ENCODE measurements at regions not wholly inside any gene's neighbourhood (a gene's known extent, or its start where the extent isn't known, plus 50 kb on each side); places are given as distances from the start of the nearest gene placed in this dataset.
"Not testable (repeated sequence)": the region's sequence is repeated elsewhere in the genome, so short reads cannot be mapped to it uniquely, and the experiment has no call there.

DNA sequence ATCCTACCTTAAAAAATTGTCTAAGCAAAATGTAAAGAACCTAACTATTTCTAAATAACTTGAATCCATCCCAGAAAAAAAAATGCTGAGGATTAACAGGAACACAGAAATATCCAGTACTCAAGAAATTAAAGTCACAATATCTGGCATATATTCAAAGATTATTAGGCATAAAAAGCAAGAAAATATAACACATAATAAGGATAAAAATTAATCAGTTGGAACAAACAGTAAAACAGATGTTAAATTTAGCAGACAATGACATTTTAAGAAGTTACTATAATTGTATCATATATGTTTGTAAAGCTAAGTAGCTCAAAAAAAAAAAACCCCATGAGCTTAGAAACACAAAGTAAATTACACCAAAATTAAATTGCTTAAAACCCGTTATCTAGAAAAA lies 427.4 kb upstream of the GYPC start:
- no peak for DNase-seq (ENCODE audit: low read depth)

DNA sequence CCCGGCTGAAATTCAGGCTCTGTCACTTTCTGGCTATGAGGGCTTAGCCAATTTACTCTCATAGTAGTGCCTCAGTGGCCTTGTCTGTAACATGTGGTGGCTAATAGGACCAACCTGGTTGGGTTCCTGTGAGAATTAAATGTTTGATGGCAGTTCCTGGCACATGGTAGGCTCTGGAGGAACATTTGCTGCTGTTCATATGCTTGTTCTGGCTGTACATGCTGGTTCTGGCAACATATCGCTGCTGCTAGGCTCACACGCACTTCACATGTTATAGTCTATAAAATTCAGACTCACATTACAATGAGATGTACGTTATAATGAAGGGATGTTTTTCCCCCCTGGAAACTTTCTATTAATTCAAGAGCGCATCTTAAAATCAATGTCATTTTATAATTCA lies 417.7 kb upstream of the GYPC start:
- no peak for DNase-seq (ENCODE audit: low read depth)

DNA sequence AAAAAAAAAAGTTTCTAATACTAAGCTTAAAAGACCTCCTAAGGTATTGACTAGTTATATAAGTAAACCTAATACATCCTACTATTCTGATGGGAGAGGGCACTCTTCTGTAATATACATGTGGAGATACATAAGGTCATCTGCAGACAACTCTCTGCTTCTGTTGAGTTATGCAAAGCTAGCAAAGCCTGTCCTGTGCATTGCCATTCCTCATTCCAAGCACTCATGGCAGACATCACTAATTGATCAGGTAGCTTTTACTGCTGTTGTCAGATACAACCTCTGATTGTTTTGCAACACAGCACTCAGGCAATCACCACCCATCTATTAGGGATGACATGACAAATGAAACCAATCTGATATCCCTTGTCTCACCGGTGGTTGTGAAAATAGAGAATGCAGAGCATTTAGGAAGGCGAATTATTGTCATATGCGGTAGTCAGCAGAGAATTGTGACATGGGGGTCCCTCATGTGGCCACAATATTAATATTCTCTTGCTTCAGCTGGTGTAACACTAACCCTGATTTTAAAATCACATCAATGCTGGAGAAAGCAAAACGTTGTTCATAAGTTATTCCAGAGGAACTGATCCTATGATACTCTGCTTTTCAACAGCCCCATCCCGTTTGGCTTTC lies 416.5 kb upstream of the GYPC start:
- DNase-seq (ENCODE audit: low read depth), result no peak

DNA sequence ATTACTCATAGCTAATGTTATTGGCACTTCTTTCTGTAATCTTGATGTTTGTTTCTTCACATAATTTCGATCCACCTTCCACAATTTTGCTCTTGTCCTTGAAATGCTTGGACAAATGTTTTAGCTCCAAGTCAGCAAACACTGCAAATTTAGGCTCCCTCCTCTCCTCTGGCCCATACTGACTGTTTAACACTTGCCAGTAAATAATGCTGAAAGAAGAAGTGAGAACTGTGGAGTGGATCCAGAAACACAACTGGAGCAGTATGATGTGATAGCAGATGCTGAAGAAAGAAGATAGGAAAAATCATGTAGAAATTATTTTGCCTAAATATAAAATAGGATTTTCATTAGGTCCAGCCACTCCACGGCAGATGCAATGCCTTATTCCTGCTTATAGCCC lies 415.0 kb upstream of the GYPC start:
- DNase-seq (ENCODE audit: low read depth), result no peak

DNA sequence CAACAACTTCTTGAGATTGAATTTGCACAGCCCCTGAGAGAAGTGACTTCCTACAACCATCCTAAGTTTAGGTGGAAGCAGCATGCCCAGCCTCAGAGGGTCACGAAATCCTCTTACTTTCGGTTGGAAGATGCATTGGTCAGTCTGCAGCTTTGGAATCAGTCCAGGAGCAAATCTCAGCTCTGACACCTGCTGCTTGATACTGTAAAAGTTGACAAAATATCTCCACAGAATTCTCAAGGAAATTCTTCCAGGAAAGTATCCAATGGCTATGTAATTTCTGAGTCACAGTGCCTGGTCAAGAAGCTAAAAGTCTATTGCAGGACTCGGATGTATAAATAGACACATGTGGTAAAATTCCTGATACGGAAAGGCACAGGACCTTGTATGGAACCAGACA lies 414.5 kb upstream of the GYPC start:
- no peak for DNase-seq (ENCODE audit: low read depth)

DNA sequence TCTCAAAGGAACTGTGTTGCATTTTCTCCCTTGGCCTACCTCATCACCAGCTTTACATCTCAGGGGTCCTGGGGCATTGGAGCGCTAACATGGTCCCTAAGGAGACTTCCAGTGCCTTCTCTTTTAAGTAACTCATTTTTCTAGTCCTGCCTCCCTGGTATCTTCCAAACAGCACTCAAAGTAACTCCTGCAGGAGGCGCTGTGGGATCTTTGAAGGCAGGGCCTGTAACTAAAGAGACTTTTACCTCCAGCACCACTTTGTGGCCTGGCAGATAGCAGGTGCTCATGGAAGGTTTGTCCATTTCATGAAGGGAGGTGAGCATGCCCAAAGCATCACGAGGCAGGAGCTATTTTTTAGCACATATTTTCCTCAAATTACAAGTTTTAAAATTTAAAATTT lies 411.0 kb upstream of the GYPC start:
- no peak for DNase-seq (ENCODE audit: low read depth)

DNA sequence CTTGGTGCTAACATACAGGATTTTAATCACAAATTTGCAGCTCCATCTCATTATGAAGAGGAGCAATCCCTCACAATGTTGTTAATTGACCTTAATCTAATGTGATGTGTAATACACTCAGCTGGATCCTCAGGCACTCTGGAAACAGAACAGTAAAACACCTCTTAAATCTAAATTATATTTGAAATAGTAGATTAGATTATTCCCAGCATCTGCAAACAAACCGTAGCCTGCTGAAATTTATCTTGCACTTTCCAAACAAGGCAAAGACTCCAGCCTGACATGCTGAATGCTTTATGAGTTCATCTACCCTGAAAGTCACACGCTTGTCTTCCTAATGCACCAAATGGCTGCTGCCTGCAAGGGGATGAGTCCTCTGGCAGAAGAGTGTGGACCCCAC lies 402.3 kb upstream of the GYPC start:
- DNase-seq (ENCODE audit: low read depth), result no peak

DNA sequence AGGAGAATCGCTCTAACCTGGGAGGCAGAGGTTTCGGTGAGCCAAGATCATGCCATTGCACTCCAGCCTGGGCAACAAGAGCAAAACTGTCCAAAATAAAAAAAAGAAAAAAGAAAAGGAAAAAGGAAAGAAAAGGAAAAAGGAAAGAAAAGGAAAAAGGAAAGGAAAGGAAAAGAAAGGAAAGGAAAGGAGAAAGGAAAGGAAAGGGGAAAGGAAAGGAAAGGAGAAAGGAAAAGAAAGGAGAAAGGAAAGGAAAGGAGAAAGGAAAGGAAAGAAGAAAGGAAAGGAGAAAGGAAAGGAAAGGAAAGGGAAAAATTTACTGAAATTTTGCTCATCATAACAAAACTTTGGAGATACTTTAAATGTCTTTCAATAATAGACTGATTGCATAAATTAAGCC lies 391.3 kb upstream of the GYPC start:
- no peak for DNase-seq (ENCODE audit: low read depth)

DNA sequence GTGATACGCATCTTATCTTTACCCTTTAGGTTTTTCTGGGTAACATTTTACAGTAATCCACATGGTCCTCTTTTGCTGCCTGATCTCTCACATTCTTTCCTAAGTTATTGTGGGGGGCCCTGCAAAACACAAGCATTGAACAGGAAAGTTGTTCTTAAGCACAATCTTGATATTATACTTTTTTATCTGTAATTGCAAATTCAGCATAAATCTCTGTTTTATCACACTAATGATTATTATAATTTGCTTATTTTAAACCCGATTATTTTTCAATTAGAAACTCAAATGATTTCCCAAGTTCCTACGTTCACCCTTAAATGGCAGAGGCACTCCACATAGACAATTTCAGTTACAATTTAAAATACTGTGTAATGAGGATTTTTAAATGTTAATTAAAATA lies 386.0 kb upstream of the GYPC start:
- DNase-seq (ENCODE audit: low read depth), result no peak

DNA sequence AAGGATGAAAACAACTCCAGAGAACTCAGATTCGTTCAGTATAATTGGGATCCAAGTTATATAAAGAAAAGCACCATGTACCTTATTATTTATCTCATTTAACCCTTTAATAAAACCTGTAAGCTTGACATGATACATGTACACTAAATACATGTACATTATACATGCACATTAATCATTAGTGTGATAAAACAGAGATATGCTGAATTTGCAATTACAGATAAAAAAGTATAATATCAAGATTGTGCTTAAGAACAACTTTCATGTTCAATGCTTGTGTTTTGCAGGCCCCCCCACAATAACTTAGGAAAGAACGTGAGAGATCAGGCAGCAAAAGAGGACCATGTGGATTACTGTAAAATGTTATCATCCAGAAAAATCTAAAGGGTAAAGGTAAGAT lies 385.4 kb upstream of the GYPC start:
- DNase-seq (ENCODE audit: low read depth), result no peak

DNA sequence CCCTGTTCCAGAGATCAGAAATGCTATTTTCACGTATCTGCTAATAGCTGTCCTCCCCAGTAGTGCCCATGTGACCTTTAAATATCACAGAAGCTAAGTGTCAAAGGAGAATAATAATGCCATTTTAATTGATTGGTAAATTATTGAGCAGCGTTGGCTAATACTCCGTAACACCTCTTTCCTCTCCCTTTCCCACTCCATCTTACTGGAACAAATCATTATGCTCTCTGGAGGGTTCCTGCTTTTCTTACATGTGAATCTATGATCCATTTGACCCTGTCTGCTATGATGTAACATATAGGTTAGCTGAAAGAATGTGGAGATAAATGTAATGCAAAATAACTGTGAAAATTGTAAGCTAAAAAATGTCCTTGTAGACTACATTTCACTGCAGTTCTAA lies 383.6 kb upstream of the GYPC start:
- DNase-seq (ENCODE audit: low read depth), result no peak

DNA sequence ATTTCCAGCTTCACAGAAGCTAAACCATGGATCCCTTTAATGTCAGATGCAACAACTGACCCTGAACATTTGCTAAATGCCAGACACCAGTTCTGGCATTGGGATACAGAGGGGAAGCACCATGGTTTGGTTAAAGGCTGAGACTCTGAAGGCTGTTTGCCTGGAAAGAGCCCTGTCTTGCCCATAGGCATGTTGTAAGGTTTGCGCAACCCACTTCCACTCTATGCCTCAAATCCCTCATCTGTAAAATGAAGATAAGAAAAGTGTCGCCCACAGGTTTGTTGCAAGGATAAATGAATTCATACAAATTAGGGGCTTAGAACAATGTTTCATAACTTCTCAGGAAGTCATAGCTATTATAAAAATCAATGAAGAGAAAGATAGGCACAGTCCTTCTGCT lies 380.9 kb upstream of the GYPC start:
- DNase-seq (ENCODE audit: low read depth), result no peak

DNA sequence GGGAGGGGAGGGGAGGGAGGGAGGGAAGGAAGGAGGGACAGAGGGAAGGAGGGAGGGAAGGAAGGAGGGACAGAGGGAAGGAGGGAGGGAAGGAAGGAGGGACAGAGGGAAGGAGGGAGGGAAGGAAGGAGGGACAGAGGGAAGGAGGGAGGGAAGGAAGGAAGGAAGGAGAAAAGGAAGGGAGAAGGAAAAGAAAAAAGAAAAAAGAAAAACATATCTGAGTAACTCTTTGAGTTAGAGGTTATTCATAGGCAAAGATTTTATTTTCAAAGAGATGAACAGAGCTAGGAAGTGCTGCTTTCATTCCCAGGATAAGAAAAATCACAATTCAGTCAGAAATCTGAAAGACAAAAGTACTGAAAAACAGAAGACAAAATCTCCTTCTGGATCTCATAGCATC lies 379.7 kb upstream of the GYPC start:
- DNase-seq (ENCODE audit: low read depth), result not testable (repeated sequence)

DNA sequence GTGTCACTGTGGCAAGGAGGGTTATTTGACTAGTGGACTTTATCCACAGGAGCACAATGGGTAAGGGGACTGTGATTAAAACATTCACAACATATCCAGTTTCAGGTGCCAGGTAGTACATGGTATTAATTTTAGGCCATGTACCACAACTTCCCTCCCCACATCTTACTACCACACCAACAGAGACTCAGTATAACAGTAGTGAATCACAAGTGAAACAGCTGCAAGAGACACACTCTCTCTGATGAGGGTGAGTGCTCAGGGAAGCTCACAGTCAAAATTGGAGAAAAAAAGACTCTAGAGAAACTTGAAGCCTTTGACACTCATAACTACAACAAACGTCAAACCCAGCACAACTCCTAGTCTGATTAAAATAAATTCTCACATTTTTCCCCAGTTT lies 367.6 kb upstream of the GYPC start:
- no peak for DNase-seq (ENCODE audit: low read depth)

DNA sequence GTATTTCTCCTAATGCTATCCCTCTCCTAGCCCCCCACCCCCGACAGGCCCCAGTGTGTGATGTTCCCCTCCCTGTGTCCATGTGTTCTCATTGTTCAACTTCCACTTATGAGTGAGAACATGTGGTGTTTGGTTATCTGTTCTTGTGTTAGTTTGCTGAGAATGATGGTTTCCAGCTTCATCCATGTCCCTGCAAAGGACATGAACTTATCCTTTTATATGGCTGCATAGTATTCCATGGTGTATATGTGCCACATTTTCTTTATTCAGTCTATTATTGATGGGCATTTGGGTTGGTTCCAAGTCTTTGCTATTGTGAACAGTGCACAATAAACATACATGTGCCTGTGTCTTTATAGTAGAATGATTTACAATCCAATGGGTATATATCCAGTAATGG lies 362.0 kb upstream of the GYPC start:
- not testable (repeated sequence) for DNase-seq (ENCODE audit: low read depth)

DNA sequence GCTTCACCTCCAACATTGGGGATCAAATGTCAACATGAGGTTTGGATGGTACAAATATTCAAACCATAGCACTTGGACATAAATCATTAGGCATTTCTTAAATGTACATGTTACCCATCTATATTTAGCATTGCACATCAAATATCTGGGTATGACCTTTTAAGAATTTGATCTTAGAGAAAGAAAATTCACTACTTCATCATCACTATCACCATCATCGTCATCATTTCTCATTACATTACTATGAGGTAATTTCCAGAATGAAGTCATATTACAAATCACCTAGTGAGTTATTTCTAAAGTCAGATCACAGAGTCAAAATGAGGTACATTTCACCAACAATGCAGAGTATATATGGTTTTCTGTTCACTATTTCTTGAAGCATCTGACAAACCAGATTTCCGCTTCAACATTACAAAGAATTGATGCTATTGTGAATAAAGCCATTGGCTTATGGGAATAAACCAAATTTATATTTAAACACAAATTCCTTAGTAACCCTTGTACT lies 356.4 kb upstream of the GYPC start:
- no peak for DNase-seq (ENCODE audit: low read depth)

DNA sequence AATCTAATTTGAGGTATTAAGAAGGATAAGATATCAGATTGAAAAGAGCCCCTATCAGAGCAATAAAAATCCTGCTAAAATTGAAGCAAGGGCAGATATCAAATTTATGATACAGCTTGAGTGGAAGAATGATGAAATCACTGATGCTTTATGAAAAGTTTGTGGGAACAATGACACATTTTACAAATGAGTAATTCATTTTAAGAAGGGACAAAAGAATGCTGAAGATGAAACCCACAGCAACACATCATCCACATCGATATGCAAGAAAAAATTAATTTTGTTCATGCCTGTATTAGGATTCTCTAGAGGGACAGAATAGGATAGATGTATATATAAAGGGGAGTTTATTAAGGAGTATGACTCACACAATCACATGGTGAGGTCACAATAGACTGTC lies 355.6 kb upstream of the GYPC start:
- no peak for DNase-seq (ENCODE audit: low read depth)

DNA sequence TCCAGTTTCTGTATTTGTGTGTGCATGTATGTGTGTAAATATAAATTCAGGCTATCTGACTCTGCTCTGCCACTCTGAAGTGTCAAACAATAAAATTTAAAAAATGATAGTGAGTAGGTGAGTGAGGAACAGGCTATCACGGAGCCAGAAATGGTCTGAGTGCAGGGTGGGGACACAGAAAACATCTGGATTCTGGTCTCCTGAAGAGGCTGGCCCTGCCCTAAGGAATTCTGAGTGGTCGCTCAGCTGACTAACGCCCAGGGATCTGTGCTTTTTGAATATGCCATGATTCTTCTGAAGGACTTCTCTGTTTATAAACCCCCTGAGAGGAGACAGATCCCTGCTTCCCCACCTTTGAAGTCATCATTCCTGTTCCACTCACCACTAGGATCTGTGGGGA lies 353.9 kb upstream of the GYPC start:
- no peak for DNase-seq (ENCODE audit: low read depth)

DNA sequence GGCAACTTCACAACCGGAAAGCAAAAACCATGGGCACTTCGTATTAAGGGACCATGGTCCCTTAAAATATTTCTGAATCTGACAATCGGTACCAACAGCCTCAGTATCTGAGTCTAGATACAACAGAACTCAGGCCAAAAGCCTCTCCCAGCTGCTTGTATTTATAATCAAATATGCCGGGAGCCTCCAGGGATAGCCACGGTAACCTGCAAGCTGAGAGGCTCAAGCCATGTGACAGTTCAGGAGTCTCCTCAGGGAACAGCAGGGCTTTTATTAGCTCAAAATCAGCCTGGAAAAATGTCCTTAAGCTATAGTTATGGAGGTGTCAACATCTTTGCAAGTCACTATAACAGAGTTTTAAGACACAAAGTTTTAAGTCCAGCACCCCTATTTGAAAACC lies 352.8 kb upstream of the GYPC start:
- DNase-seq (ENCODE audit: low read depth), result no peak

DNA sequence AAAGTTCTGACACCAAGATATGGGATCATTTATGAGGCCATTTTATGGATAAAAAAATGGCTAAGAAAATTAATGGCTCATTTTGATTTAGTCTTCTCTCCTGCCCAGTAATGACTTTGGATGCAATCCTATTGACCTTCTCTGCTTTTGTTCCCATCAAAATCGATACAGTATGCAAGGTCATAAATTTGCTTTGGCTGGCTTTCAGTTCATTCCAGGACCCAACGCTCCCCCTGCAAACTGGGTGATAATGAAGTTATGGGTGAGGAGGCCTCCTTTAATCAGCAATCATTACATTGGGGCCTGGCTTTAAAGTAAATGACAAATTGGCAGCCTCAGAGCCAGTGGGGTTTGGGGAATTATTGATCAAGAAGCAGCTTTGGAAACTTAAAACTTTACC lies 351.8 kb upstream of the GYPC start:
- DNase-seq (ENCODE audit: low read depth), result no peak

DNA sequence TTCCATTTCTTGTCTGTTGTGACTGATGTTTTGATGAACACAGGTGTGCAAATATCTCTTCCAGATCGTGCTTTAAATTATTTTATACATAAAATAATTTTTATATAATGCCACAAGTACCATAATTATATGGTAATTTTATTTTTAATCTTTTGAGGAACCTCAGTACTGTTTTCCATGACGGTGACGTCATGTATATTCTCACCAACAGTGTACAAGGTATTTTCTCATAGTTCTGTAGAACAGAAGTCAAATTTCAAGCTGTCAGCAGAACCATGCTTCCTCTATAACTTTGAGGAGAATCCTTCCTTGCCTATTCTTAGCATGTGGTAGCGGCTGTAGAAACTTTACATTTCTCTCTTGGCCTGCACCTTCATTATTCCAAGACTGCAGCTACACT lies 349.4 kb upstream of the GYPC start:
- no peak for DNase-seq (ENCODE audit: low read depth)

DNA sequence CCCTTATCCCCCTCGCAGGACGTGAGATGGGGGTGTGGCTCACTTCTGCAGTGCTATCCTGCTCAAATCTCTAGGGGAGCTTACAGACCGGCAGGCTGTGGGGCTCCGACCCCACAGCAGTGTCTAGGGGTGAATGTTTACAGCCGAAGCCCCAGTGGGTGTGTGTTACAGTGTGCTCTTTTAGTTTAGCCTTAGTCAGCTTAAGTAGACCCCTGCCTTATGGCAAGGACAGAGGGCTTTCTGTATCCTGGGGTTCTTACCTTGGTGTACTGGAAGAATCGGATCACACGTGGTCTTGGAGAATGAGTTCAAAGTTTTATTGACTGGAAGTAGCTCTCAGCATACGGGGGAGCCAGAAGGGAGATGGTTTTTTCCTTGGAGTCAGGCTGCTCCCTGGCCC lies 348.2 kb upstream of the GYPC start:
- no peak for DNase-seq (ENCODE audit: low read depth)

DNA sequence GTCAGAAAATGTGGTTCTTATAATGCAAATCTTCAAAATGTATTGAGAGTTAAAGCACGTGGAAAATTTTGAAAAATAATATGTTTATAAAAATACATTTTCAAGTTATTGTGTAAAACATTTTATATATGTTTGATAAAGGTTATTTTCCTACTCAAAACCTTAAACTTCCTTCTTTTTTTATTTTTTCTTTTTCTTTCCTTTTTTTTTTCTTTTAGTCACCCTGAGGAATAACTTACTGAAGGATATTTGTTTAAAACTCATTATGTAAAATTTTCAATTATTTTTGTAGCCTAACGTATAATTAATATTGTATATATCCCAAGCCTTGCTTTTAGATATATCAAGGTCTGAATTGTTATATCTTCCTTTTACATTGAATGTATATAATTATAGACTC lies 346.8 kb upstream of the GYPC start:
- no peak for DNase-seq (ENCODE audit: low read depth)

DNA sequence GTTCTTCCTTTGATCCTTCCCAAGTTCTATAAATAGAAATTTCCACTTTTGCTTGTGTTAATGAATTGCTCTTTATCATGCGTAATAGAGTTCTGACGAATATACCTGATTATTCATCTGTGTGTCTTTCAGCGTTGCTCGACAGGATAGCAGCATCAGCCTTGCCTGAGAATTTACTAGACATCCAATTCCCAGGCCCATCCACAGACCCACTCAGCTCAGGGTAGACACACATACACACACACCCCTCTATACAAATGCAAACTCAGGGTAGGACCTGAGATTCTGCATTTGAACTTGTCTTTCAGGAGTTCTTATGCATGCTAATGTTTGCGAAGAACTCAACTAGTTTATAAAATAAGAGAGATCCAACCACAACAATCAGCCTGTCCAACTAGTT lies 343.4 kb upstream of the GYPC start:
- DNase-seq (ENCODE audit: low read depth), result no peak

DNA sequence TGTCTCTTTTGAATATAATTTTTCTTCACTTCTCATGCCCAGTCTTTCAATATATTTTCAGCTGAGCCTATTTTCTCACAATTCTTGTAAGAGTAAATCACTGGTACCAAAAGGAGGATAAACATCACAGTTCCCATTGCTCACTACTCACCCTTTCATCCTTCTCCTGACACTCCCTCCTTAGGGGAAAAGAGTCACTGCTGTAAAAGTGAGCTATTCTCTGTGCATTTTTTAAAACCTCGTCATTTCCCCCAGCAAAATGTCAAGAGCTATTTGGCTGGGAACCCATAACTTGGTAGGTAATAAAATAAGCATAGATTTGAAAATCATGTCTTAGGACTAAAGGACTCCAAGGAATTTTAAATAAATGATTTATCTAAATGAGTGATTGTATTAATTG lies 340.1 kb upstream of the GYPC start:
- no peak for DNase-seq (ENCODE audit: low read depth)
